Subcutaneous abdominal adipose tissue (tissue), 5 donors: ENCODE measurements at regions not wholly inside any gene's neighbourhood (a gene's known extent, or its start where the extent isn't known, plus 50 kb on each side); places are given as distances from the start of the nearest gene placed in this dataset.

Source experiments
- H3K27ac ChIP-seq: one replicate; pipeline ENCODE4 v1.7.0; 2013; ENCODE audit warnings: low read depth, mild to moderate bottlenecking, inconsistent platforms, low read length, moderate library complexity
- H3K27me3 ChIP-seq, 5 donors: one replicate each; pipeline ENCODE4 v1.7.0; 2013; ENCODE audit warnings: low read length in 5 of 5, inconsistent platforms in 1 of 5; ENCODE audit not compliant: control insufficient read depth in 5 of 5, insufficient read depth in 4 of 5
- H3K36me3 ChIP-seq, 5 donors: one replicate each; pipeline ENCODE4 v1.7.0; 2013; ENCODE audit warnings: low read length in 5 of 5; ENCODE audit not compliant: control insufficient read depth in 5 of 5, insufficient read depth in 5 of 5
- H3K4me1 ChIP-seq, 5 donors: one replicate each; pipeline ENCODE4 v1.7.0; 2013; ENCODE audit warnings: low read length in 5 of 5, mild to moderate bottlenecking in 3 of 5, moderate library complexity in 1 of 5; ENCODE audit not compliant: control insufficient read depth in 5 of 5, insufficient read depth in 5 of 5
- H3K4me3 ChIP-seq, 5 donors: one replicate each; pipeline ENCODE4 v1.7.0; 2013; ENCODE audit warnings: low read length in 5 of 5, low read depth in 1 of 5
- H3K9ac ChIP-seq, 5 donors: one replicate each; pipeline ENCODE4 v1.7.0; 2013; ENCODE audit warnings: low read length in 5 of 5, mild to moderate bottlenecking in 4 of 5, moderate library complexity in 3 of 5
- H3K9me3 ChIP-seq, 5 donors: one replicate each; pipeline ENCODE4 v1.7.0; 2013; ENCODE audit warnings: low read length in 5 of 5; ENCODE audit not compliant: control insufficient read depth in 5 of 5
- donor health status: healthy.
- donor health status: healthy.
- donor health status: healthy.
- donor health status: healthy.
- donor health status: healthy.

- Histone ChIP-seq H3K27me3 (no peaks in the 10 kb centered on the region), H3K27ac (no peak overlapping the region), H3K9ac (no peak overlapping the region), H3K4me1 (no peaks in the 10 kb centered on the region), H3K4me3 (no peak overlapping the region), H3K9me3 (no peaks in the 10 kb centered on the region), H3K36me3 (no peaks in the 10 kb centered on the region)
Measured at GRCh38 chr2:59301466-59302402, 1060.6 kb upstream of the FANCL start.

- Histone ChIP-seq H3K9ac (no peak overlapping the region), H3K36me3 (no peaks in the 10 kb centered on the region), H3K27me3 (peaks cover 0 to 4% (median 0%) of the 10 kb centered on the region in 5 donors), H3K27ac (no peak overlapping the region), H3K4me3 (no peak overlapping the region), H3K4me1 (no peaks in the 10 kb centered on the region), H3K9me3 (no peaks in the 10 kb centered on the region)
Measured at GRCh38 chr2:59297816-59298215, 1056.7 kb upstream of the FANCL start.

GRCh38 chr2:59296279-59296678 is 1055.2 kb upstream of the FANCL start:
- no peaks in the 10 kb centered on the region for H3K36me3 ChIP-seq
- no peak overlapping the region for H3K9ac ChIP-seq
- H3K27ac ChIP-seq: no peak overlapping the region
- H3K4me3 ChIP-seq: no peak overlapping the region
- H3K4me1 ChIP-seq: no peaks in the 10 kb centered on the region
- no peaks in the 10 kb centered on the region for H3K9me3 ChIP-seq
- peaks cover 0 to 4% (median 2%) of the 10 kb centered on the region in 5 donors for H3K27me3 ChIP-seq

GRCh38 chr2:59295524-59296162 is 1054.5 kb upstream of the FANCL start:
- Histone ChIP-seq H3K9ac (no peak overlapping the region), H3K4me1 (no peaks in the 10 kb centered on the region), H3K4me3 (no peak overlapping the region), H3K27ac (no peak overlapping the region), H3K27me3 (peaks cover 0 to 4% (median 2%) of the 10 kb centered on the region in 5 donors), H3K9me3 (no peaks in the 10 kb centered on the region), H3K36me3 (no peaks in the 10 kb centered on the region)

GRCh38 chr2:59288771-59289170 is 1047.6 kb upstream of the FANCL start:
- H3K27ac ChIP-seq: no peak overlapping the region
- no peaks in the 10 kb centered on the region for H3K36me3 ChIP-seq
- H3K27me3 ChIP-seq: peaks cover 0 to 3% (median 0%) of the 10 kb centered on the region in 5 donors
- H3K4me3 ChIP-seq: no peak overlapping the region
- no peaks in the 10 kb centered on the region for H3K9me3 ChIP-seq
- H3K9ac ChIP-seq: no peak overlapping the region
- no peaks in the 10 kb centered on the region for H3K4me1 ChIP-seq

- no peak overlapping the region for H3K27ac ChIP-seq
- H3K4me1 ChIP-seq: no peaks in the 10 kb centered on the region
- H3K9me3 ChIP-seq: no peaks in the 10 kb centered on the region
- no peak overlapping the region for H3K9ac ChIP-seq
- no peak overlapping the region for H3K4me3 ChIP-seq
- H3K27me3 ChIP-seq: no peaks in the 10 kb centered on the region
- H3K36me3 ChIP-seq: no peaks in the 10 kb centered on the region
Measured at GRCh38 chr2:59282374-59283057, 1041.4 kb upstream of the FANCL start.

- H3K4me3 ChIP-seq: no peak overlapping the region
Measured at GRCh38 chr2:59277671-59278070, 1036.5 kb upstream of the FANCL start.

GRCh38 chr2:59276917-59277316 is 1035.8 kb upstream of the FANCL start:
- no peaks in the 10 kb centered on the region for H3K36me3 ChIP-seq
- H3K4me1 ChIP-seq: no peaks in the 10 kb centered on the region
- no peak overlapping the region for H3K9ac ChIP-seq
- no peak overlapping the region for H3K27ac ChIP-seq
- H3K4me3 ChIP-seq: no peak overlapping the region
- no peaks in the 10 kb centered on the region for H3K27me3 ChIP-seq
- no peaks in the 10 kb centered on the region for H3K9me3 ChIP-seq

More at GRCh38 chr2:59277671-59278070, 1036.5 kb upstream of the FANCL start:
- Histone ChIP-seq H3K4me1 (no peaks in the 10 kb centered on the region), H3K27me3 (no peaks in the 10 kb centered on the region), H3K9me3 (no peaks in the 10 kb centered on the region), H3K36me3 (no peaks in the 10 kb centered on the region), H3K9ac (no peak overlapping the region), H3K27ac (no peak overlapping the region)

GRCh38 chr2:59276033-59276432 is 1034.9 kb upstream of the FANCL start:
- Histone ChIP-seq H3K27ac (no peak overlapping the region), H3K4me1 (no peaks in the 10 kb centered on the region), H3K36me3 (no peaks in the 10 kb centered on the region), H3K9ac (no peak overlapping the region), H3K27me3 (no peaks in the 10 kb centered on the region), H3K4me3 (no peak overlapping the region), H3K9me3 (no peaks in the 10 kb centered on the region)

GRCh38 chr2:59266453-59266852 is 1025.3 kb upstream of the FANCL start:
- Histone ChIP-seq H3K27ac (no peak overlapping the region), H3K36me3 (no peaks in the 10 kb centered on the region), H3K9ac (no peak overlapping the region), H3K27me3 (no peaks in the 10 kb centered on the region), H3K9me3 (no peaks in the 10 kb centered on the region), H3K4me3 (no peak overlapping the region), H3K4me1 (no peaks in the 10 kb centered on the region)
